GM12878 (cell line): ENCODE measurements at regions not wholly inside any gene's neighbourhood (a gene's known extent, or its start where the extent isn't known, plus 50 kb on each side); places are given as distances from the start of the nearest gene placed in this dataset.

Experiments
- ATAC-seq: fragments of 200-7000 bp; cut with Tn5 transposase; 3 replicates; pipeline ENCODE4 v1.9.1; 2020; ENCODE audit warnings: mild to moderate bottlenecking, moderate library complexity
- BruUV-seq: library from RNA; stranded (reverse); fragments of 400-500 nt; replicated peaks from 2 replicates; lab custom pipeline; 2021; lab: Mats Ljungman, UMichigan
- CTCF ChIA-PET: fragments of 300-600 bp; sonication (Branson Sonifier 250); formaldehyde crosslinking; extraction: SDS; loops from one replicate; lab custom pipeline; 2021; ENCODE audit warnings: inconsistent platforms; lab: Yijun Ruan, JAX
- POLR2A ChIA-PET: fragments of 350-600 bp; formaldehyde crosslinking; extraction: SDS; loops from one replicate; lab custom pipeline; 2021; ENCODE audit warnings: inconsistent platforms; lab: Charles Lee
- RAD21 ChIA-PET: fragments of 300-600 bp; sonication (Branson Sonifier 250); formaldehyde crosslinking; loops from one replicate; lab custom pipeline; 2023; ENCODE audit warnings: antibody characterized with exemption; ENCODE audit not compliant: unreplicated experiment; lab: Charles Lee
- SMC1A ChIA-PET: fragments of 300-600 bp; sonication (Branson Sonifier 250); formaldehyde crosslinking; loops from one replicate; lab custom pipeline; 2023; ENCODE audit not compliant: unreplicated experiment, uncharacterized antibody; lab: Charles Lee
- DNase-seq: peaks from one replicate; pipeline ENCODE4 v3.0.0-alpha.2; 2011; ENCODE audit warnings: low read depth, low spot score
- FAIRE-seq: peaks from 3 replicates; lab custom pipeline; 2011; peaks lifted over from hg19 to GRCh38; lab: Jason Lieb, UNC
- H2AFZ ChIP-seq: 2 replicates; pipeline ENCODE4 v1.6.0; 2011; ENCODE audit warnings: low read depth, low read length, control low read depth; ENCODE audit not compliant: control insufficient read depth
- H3K27ac ChIP-seq: 2 replicates; pipeline ENCODE4 v1.5.1; 2011; ENCODE audit warnings: control low read depth; ENCODE audit not compliant: control insufficient read depth, insufficient read depth
- H3K27me3 ChIP-seq, 2 experiments: replicated peaks in 1 of 2; 2 replicates each; pipeline versions ENCODE4 v1.6.0 to v1.6.1; 2011; ENCODE audit warnings: low read length in 1 of 2; ENCODE audit not compliant: control insufficient read depth in 2 of 2, insufficient read depth in 2 of 2
- H3K36me3 ChIP-seq, 2 experiments: 2 replicates each; pipeline ENCODE4 v1.5.1; 2011; ENCODE audit warnings: low read length in 1 of 2; ENCODE audit not compliant: control insufficient read depth in 2 of 2, insufficient read depth in 2 of 2
- H3K4me1 ChIP-seq: 2 replicates; pipeline ENCODE4 v1.6.1; 2011; ENCODE audit warnings: mild to moderate bottlenecking, low read length, moderate library complexity, mixed read lengths; ENCODE audit not compliant: control insufficient read depth, insufficient read depth
- H3K4me2 ChIP-seq: 2 replicates; pipeline ENCODE4 v1.6.0; 2011; ENCODE audit warnings: control low read depth; ENCODE audit not compliant: control insufficient read depth, insufficient read depth
- H3K4me3 ChIP-seq: fragments of 200-600 bp; sonication (generic); 2 replicates; pipeline ENCODE4 v1.5.1; 2016
- H3K79me2 ChIP-seq: 2 replicates; pipeline ENCODE4 v1.6.0; 2011; ENCODE audit warnings: low read length; ENCODE audit not compliant: control insufficient read depth, insufficient read depth
- H3K9ac ChIP-seq: 2 replicates; pipeline ENCODE4 v1.8.0; 2011; ENCODE audit warnings: low read length, control low read depth, mixed read lengths; ENCODE audit not compliant: control insufficient read depth, insufficient read depth
- H3K9me3 ChIP-seq: replicated peaks from 3 replicates; pipeline ENCODE4 v1.5.1; 2011; ENCODE audit warnings: mild to moderate bottlenecking, low read length; ENCODE audit not compliant: control insufficient read depth, insufficient read depth
- H4K20me1 ChIP-seq: 2 replicates; pipeline ENCODE4 v1.6.0; 2011; ENCODE audit not compliant: control insufficient read depth, insufficient read depth
- BMI1 ChIP-seq: fragments of 450-650 bp; IDR thresholded peaks from 2 replicates; pipeline ENCODE4 v1.6.1; 2016; ENCODE audit warnings: mild to moderate bottlenecking, moderate library complexity, borderline replicate concordance
- EP300 ChIP-seq, 2 experiments: fragments of 150-350 bp in 1 of 2; IDR thresholded peaks; 2 replicates each; pipeline ENCODE4 v1.6.1; 2011 to 2012; ENCODE audit warnings: low read depth in 2 of 2, low read length in 2 of 2, borderline replicate concordance in 1 of 2, improper control_type of control experiment in 1 of 2, inconsistent platforms in 1 of 2; ENCODE audit not compliant: control insufficient read depth in 1 of 2
- EZH2 ChIP-seq: IDR thresholded peaks from 2 replicates; pipeline ENCODE4 v1.6.1; 2012; ENCODE audit warnings: low read depth, mild to moderate bottlenecking, control low read depth, inconsistent platforms, low read length, borderline replicate concordance; ENCODE audit not compliant: control insufficient read depth
- GABPA ChIP-seq: IDR thresholded peaks from 2 replicates; pipeline ENCODE4 v1.6.1; 2014; ENCODE audit warnings: antibody characterized with exemption, low read depth, mild to moderate bottlenecking, inconsistent platforms
- POU2F2 ChIP-seq: IDR thresholded peaks from 3 replicates; pipeline ENCODE4 v1.6.1; 2011; ENCODE audit warnings: low read depth, mild to moderate bottlenecking, low read length, borderline replicate concordance
- ZNF622 ChIP-seq: fragments of 450-650 bp; IDR thresholded peaks from 2 replicates; pipeline ENCODE4 v1.6.1; 2017; ENCODE audit warnings: mild to moderate bottlenecking, inconsistent platforms
- WGBS: methylation state at CpG from one replicate; pipeline ENCODE4 v1.1.6; 2016; ENCODE audit warnings: low lambda C conversion rate; ENCODE audit not compliant: insufficient replicate concordance, insufficient coverage; ENCODE audit errors: missing lambda C conversion rate; 5-methylcytosine and 5-hydroxymethylcytosine counted together
- in situ Hi-C: fragments of 300-500 bp; cut with MboI; formaldehyde crosslinking; loops from 9 replicates; pipeline ENCODE4 v1.14.3; 2018; ENCODE audit warnings: mixed read lengths
- intact Hi-C: fragments of 100-400 bp; cut with micrococcal nuclease; formaldehyde crosslinking; loops from one replicate; pipeline ENCODE4 v1.14.2; 2022; ENCODE audit not compliant: unreplicated experiment
- TF ChIP-seq, protein P1 (sequence below): fragments of 150-350 bp; IDR thresholded peaks from 2 replicates; pipeline ENCODE4 v1.6.1; 2014; ENCODE audit warnings: mild to moderate bottlenecking, low read depth, low read length
- TF ChIP-seq, protein P2 (sequence below): fragments of 450-650 bp; IDR thresholded peaks from 2 replicates; pipeline ENCODE4 v1.6.1; 2016; ENCODE audit warnings: mild to moderate bottlenecking
- TF ChIP-seq, protein P3 (sequence below): fragments of 150-350 bp; IDR thresholded peaks from 2 replicates; pipeline ENCODE4 v1.6.1; 2016; ENCODE audit warnings: low read depth, low read length

DNA sequence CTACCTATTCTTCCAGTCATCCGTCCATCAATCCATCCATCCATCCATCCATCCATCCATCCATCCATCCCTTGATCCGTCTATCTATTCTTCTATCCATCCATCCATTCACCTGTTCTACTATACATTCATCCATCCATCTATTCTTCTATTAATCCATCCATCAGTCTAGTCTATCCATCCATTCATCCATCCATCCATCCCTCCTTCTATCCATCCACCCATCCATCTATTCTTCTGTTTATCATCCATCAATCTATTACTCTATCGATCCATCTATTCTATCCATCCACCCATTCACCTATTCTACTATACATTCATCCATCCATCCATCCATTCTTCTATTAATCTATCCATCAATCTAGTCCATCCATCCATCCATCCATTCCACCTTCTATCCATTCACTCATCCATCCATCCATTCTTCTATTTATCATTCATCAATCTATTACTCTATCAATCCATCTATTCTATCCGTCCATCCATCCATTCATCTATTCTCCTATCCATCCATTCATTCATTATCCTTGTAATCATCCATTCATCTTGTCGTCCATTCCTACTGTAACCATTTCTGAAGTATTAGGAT is 110.4 kb upstream of the ZNF516 start:
- no TSS peak for BruUV-seq
- in situ Hi-C loops: no loop called here
- Histone ChIP-seq H4K20me1 (no peaks in the 10 kb centered on the region), H3K4me1 (no peaks in the 10 kb centered on the region), H3K9me3 (no peaks in the 10 kb centered on the region), H2AFZ (no peak overlapping the region), H3K9ac (no peak overlapping the region), H3K79me2 (no peaks in the 10 kb centered on the region), H3K4me3 (no peak overlapping the region), H3K4me2 (no peak overlapping the region), H3K36me3 (no peaks in the 10 kb centered on the region), H3K27me3 (no peaks in the 10 kb centered on the region), H3K27ac (no peak overlapping the region)
- ChIA-PET CTCF (no interaction called here), POLR2A (no interaction called here), RAD21 (no interaction called here), SMC1A (no interaction called here)
- intact Hi-C loops: no loop called here
- FAIRE-seq (no peak), ATAC-seq (no peak), DNase-seq (no peak)
- WGBS: 27% methylated on average over 5 of the region's 5 CpGs
- TF ChIP-seq ZNF622 (no peak), GABPA (no peak)
- TF ChIP-seq, protein P1, sequence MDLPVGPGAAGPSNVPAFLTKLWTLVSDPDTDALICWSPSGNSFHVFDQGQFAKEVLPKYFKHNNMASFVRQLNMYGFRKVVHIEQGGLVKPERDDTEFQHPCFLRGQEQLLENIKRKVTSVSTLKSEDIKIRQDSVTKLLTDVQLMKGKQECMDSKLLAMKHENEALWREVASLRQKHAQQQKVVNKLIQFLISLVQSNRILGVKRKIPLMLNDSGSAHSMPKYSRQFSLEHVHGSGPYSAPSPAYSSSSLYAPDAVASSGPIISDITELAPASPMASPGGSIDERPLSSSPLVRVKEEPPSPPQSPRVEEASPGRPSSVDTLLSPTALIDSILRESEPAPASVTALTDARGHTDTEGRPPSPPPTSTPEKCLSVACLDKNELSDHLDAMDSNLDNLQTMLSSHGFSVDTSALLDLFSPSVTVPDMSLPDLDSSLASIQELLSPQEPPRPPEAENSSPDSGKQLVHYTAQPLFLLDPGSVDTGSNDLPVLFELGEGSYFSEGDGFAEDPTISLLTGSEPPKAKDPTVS: no peak

DNA sequence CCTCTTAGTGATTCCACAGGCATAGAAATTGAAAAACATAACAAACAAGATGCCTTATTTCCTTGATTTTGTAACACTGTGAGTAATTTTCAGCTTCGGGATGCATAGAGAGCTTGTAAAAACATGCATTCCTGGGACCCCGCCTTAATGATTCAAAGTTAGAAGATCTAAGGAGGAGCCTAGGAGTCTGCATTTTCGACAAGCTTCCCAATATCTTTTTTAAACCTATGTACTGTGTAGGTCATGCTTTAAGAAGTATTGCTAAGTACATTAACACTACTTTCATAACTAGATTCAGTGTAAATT is 109.8 kb upstream of the ZNF516 start:
- ChIA-PET POLR2A (no interaction called here), SMC1A (no interaction called here), RAD21 (no interaction called here), CTCF (no interaction called here)
- Histone ChIP-seq H3K27ac (no peak overlapping the region), H4K20me1 (no peaks in the 10 kb centered on the region), H3K36me3 (no peaks in the 10 kb centered on the region), H3K4me2 (no peak overlapping the region), H3K4me1 (no peaks in the 10 kb centered on the region), H3K9me3 (no peaks in the 10 kb centered on the region), H3K4me3 (no peak overlapping the region), H2AFZ (no peak overlapping the region), H3K27me3 (no peaks in the 10 kb centered on the region), H3K9ac (no peak overlapping the region), H3K79me2 (no peaks in the 10 kb centered on the region)
- in situ Hi-C loops: no loop called here
- intact Hi-C loops: no loop called here
- no TSS peak for BruUV-seq
- WGBS: 23% methylated on average over 3 of the region's 3 CpGs
- ATAC-seq: no peak
- FAIRE-seq: no peak
- DNase-seq: no peak
- TF ChIP-seq EP300 (IDR thresholded peaks at IDR 0.05; ENCODE audit: borderline replicate concordance in 1 of 2, control insufficient read depth in 1 of 2, low read depth in 2 of 2, low read length in 2 of 2) (no peak), EZH2 (no peak), BMI1 (no peak), POU2F2 (no peak)
- TF ChIP-seq, protein P1: no peak
- TF ChIP-seq, protein P2, sequence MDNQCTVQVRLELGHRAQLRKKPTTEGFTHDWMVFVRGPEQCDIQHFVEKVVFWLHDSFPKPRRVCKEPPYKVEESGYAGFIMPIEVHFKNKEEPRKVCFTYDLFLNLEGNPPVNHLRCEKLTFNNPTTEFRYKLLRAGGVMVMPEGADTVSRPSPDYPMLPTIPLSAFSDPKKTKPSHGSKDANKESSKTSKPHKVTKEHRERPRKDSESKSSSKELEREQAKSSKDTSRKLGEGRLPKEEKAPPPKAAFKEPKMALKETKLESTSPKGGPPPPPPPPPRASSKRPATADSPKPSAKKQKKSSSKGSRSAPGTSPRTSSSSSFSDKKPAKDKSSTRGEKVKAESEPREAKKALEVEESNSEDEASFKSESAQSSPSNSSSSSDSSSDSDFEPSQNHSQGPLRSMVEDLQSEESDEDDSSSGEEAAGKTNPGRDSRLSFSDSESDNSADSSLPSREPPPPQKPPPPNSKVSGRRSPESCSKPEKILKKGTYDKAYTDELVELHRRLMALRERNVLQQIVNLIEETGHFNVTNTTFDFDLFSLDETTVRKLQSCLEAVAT: no peak
- TF ChIP-seq, protein P3, sequence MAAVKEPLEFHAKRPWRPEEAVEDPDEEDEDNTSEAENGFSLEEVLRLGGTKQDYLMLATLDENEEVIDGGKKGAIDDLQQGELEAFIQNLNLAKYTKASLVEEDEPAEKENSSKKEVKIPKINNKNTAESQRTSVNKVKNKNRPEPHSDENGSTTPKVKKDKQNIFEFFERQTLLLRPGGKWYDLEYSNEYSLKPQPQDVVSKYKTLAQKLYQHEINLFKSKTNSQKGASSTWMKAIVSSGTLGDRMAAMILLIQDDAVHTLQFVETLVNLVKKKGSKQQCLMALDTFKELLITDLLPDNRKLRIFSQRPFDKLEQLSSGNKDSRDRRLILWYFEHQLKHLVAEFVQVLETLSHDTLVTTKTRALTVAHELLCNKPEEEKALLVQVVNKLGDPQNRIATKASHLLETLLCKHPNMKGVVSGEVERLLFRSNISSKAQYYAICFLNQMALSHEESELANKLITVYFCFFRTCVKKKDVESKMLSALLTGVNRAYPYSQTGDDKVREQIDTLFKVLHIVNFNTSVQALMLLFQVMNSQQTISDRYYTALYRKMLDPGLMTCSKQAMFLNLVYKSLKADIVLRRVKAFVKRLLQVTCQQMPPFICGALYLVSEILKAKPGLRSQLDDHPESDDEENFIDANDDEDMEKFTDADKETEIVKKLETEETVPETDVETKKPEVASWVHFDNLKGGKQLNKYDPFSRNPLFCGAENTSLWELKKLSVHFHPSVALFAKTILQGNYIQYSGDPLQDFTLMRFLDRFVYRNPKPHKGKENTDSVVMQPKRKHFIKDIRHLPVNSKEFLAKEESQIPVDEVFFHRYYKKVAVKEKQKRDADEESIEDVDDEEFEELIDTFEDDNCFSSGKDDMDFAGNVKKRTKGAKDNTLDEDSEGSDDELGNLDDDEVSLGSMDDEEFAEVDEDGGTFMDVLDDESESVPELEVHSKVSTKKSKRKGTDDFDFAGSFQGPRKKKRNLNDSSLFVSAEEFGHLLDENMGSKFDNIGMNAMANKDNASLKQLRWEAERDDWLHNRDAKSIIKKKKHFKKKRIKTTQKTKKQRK: no peak
